GM12892 (cell line): ENCODE measurements at regions not wholly inside any gene's neighbourhood (a gene's known extent, or its start where the extent isn't known, plus 50 kb on each side); places are given as distances from the start of the nearest gene placed in this dataset.

Source experiments
- POLR2A ChIP-seq: IDR thresholded peaks from 2 replicates; pipeline ENCODE4 v1.6.1; 2011; ENCODE audit warnings: low read depth, low read length, control low read depth
- POLR2AphosphoS5 ChIP-seq: IDR thresholded peaks from 2 replicates; pipeline ENCODE4 v1.6.1; 2011; ENCODE audit warnings: low read depth, low read length, control low read depth

GRCh38 chr5:13029211-13029610, 915.3 kb downstream of the DNAH5 start:
- TF ChIP-seq POLR2A = no peak
- no peak for TF ChIP-seq POLR2AphosphoS5
